HFF-Myc (cell line): ENCODE measurements at regions not wholly inside any gene's neighbourhood (a gene's known extent, or its start where the extent isn't known, plus 50 kb on each side); places are given as distances from the start of the nearest gene placed in this dataset.

Source experiments
- DNase-seq: peaks from one replicate; pipeline ENCODE4 v3.0.0-alpha.2; 2011; ENCODE audit warnings: low read depth; ENCODE audit errors: extremely low read depth
- H3K4me3 ChIP-seq: replicated peaks from 2 replicates; pipeline ENCODE4 v1.5.1; 2011; ENCODE audit warnings: low read depth, mild to moderate bottlenecking, control low read depth, low read length
- CTCF ChIP-seq: IDR thresholded peaks from 2 replicates; pipeline ENCODE4 v1.5.1; 2012; ENCODE audit warnings: mild to moderate bottlenecking, low read depth, low read length, control low read depth; ENCODE audit errors: missing control alignments

GRCh38 chr6:47168180-47168579, 126.0 kb upstream of the ADGRF1 start:
- H3K4me3 ChIP-seq = no peak overlapping the region
- peak; percentile 85 for DNase-seq
- no peak for TF ChIP-seq CTCF

DNA sequence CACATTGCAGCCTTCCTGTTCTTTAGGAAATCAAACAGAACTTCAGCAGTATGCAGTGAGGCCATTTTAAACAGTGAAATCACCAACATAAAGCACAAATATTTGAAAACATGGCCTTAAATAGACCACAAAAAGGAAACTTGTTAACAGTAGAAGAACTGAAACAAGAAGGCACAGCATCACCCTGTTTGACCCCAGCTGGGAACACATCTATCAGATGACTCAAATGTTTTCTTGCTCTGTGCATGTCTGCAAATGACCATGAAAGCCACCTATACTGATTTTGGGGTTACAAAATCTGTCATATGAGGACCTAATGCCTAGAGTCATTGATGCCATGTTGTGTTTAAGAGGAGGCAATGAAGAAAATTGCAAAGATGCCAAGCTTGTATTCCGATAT, 123.8 kb upstream of the ADGRF1 start:
- TF ChIP-seq CTCF = no peak
- no peak for DNase-seq
- no peak overlapping the region for H3K4me3 ChIP-seq

GRCh38 chr6:47164877-47165276, 122.7 kb upstream of the ADGRF1 start:
- TF ChIP-seq CTCF = no peak
- no peak overlapping the region for H3K4me3 ChIP-seq
- no peak for DNase-seq

DNA sequence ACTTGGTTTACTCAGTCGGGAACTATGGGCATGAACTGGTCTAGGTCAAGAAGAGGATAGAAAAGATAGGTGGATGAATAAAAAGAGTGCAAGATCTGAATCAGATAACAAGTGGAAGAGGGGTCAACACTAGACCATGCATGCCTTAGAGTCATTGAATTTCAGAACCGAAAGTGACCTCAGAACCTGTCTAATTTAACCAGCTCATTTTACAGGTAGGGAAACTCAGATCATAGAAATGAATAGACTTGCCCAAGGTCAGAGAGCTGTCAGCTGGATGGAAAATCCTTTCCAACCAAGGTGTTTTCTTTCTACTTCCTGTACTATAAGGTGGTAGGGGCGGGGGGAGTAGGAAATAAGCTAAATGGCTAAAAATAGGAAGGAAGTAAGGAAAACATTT, 121.4 kb upstream of the ADGRF1 start:
- TF ChIP-seq CTCF = no peak
- DNase-seq = no peak
- no peak overlapping the region for H3K4me3 ChIP-seq

- DNase-seq = no peak
- no peak overlapping the region for H3K4me3 ChIP-seq
- TF ChIP-seq CTCF = no peak
Measured at GRCh38 chr6:47162793-47163192, 120.7 kb upstream of the ADGRF1 start.

DNA sequence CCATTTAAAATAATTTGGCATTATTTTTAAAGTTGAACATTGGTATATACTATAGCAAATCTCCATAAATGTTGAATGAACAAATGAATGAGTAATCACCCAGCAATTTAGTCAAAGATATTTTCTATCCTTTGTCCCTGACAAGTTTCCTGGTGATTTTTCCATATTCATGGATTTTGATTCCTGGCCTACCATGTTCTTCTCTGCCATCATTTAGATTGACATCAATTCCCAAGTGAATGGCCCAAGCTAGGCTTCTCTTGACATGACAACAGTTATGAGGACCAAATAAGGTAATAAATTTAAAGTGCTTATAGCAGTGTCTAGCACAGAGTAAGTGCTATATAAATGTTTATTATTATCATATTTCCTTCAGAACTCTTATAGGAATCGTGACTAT, 120.1 kb upstream of the ADGRF1 start:
- TF ChIP-seq CTCF = no peak
- DNase-seq = no peak
- H3K4me3 ChIP-seq = no peak overlapping the region

- no peak for TF ChIP-seq CTCF
- no peak for DNase-seq
- no peak overlapping the region for H3K4me3 ChIP-seq
Measured at GRCh38 chr6:47161176-47161687, 119.1 kb upstream of the ADGRF1 start.
